Spinal cord (tissue), 9 donors: ENCODE measurements at regions not wholly inside any gene's neighbourhood (a gene's known extent, or its start where the extent isn't known, plus 50 kb on each side); places are given as distances from the start of the nearest gene placed in this dataset.
A peak's percentile ranks its signal among the peaks of the same experiment; 100 is the strongest.
"Not testable (repeated sequence)": the region's sequence is repeated elsewhere in the genome, so short reads cannot be mapped to it uniquely, and the experiment has no call there.

ENCODE experiments used
- DNase-seq, 6 donors: peaks; one replicate each; pipeline versions ENCODE4 v3.0.0 to v3.0.0-alpha.2; 2013 to 2015; ENCODE audit warnings: low spot score in 6 of 6, low read depth in 4 of 6
- H3K27ac ChIP-seq: one replicate; pipeline ENCODE4 v1.5.1; 2013; ENCODE audit warnings: low read depth, low read length, control low read depth
- H3K27me3 ChIP-seq: one replicate; pipeline ENCODE4 v1.6.1; 2013; ENCODE audit warnings: low read length; ENCODE audit not compliant: control insufficient read depth, insufficient read depth
- H3K36me3 ChIP-seq: one replicate; pipeline ENCODE4 v1.6.1; 2013; ENCODE audit warnings: low read length; ENCODE audit not compliant: control insufficient read depth, insufficient read depth
- H3K4me1 ChIP-seq: one replicate; pipeline ENCODE4 v1.6.1; 2013; ENCODE audit warnings: low read length; ENCODE audit not compliant: control insufficient read depth, insufficient read depth
- H3K4me3 ChIP-seq: one replicate; pipeline ENCODE4 v1.5.1; 2013; ENCODE audit warnings: low read depth, low read length, control low read depth
- H3K9me3 ChIP-seq: one replicate; pipeline ENCODE4 v1.6.1; 2013; ENCODE audit warnings: low read length; ENCODE audit not compliant: control insufficient read depth, insufficient read depth
- WGBS: methylation state at CpG from one replicate; pipeline ENCODE4 v1.1.5; 2013; ENCODE audit warnings: missing lambda C conversion rate; ENCODE audit not compliant: insufficient coverage; 5-methylcytosine and 5-hydroxymethylcytosine counted together
- donor health status: healthy.

DNA sequence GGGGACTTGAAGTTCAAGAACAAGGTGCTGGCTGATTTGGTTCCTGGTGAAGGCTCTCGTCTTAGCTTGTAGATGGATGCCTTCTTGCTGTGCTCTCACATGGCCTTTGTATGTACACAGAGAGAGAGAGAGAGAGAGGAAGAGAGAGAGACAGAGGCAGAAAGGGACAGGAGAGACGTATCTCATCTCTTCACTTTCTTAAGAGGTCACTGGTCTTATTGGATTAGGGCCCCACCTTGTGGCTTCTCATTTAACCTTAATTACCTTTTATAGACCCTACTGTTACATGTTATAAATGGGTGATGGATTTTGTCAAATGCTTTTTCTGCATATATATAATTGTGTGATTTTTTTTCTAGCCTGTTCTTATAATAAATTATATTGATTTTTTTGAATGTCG, 1444.2 kb downstream of the ADGRL3 start:
- peak in 2 of 6 donors; percentile 13 to 24 for DNase-seq

GRCh38 chr4:62640296-62640695, 1440.2 kb downstream of the ADGRL3 start:
- Histone ChIP-seq H3K4me1 (no peaks in the 10 kb centered on the region), H3K4me3 (no peak overlapping the region), H3K27me3 (no peaks in the 10 kb centered on the region), H3K36me3 (no peaks in the 10 kb centered on the region), H3K27ac (no peak overlapping the region), H3K9me3 (no peaks in the 10 kb centered on the region)
- DNase-seq, result no peak
- 100% methylated on average over 1 of the region's 2 CpGs for WGBS

More for the DNA sequence above, 1444.2 kb downstream of the ADGRL3 start:
- Histone ChIP-seq H3K27me3 (no peaks in the 10 kb centered on the region), H3K27ac (no peak overlapping the region), H3K4me1 (no peaks in the 10 kb centered on the region), H3K4me3 (no peak overlapping the region), H3K9me3 (no peaks in the 10 kb centered on the region), H3K36me3 (no peaks in the 10 kb centered on the region)
- WGBS, result 38% methylated on average over 1 of the region's 3 CpGs

GRCh38 chr4:62627671-62628070, 1427.5 kb downstream of the ADGRL3 start:
- Histone ChIP-seq H3K27me3 (no peaks in the 10 kb centered on the region), H3K4me1 (no peaks in the 10 kb centered on the region), H3K4me3 (no peak overlapping the region), H3K27ac (no peak overlapping the region), H3K36me3 (no peaks in the 10 kb centered on the region), H3K9me3 (peaks cover 4% of the 10 kb centered on the region)
- no CpG with 5 or more reads among the region's 2 CpGs for WGBS
- no peak for DNase-seq

DNA sequence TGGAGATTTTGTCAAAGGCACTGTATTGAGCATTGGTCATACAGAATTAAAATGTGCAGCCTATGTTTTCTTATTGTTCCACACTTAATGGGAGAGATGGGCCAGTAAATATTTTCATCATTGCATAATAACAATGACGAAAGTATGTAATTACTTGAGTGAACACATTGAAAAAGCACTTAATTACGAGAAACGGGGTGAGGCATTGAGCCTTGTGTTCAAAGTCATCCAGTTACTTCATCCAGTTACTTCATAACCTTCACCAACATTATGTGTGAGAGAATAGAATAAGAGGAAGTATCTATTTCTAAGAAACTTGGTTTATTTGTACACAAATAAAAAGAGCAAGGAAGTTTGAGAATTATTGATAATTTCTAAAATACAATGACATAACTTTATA, 1427.0 kb downstream of the ADGRL3 start:
- Histone ChIP-seq H3K27me3 (no peaks in the 10 kb centered on the region), H3K36me3 (no peaks in the 10 kb centered on the region), H3K4me3 (no peak overlapping the region), H3K27ac (no peak overlapping the region), H3K4me1 (no peaks in the 10 kb centered on the region), H3K9me3 (peaks cover 4% of the 10 kb centered on the region)
- no peak for DNase-seq
- WGBS, result no CpG with 5 or more reads among the region's 3 CpGs

DNA sequence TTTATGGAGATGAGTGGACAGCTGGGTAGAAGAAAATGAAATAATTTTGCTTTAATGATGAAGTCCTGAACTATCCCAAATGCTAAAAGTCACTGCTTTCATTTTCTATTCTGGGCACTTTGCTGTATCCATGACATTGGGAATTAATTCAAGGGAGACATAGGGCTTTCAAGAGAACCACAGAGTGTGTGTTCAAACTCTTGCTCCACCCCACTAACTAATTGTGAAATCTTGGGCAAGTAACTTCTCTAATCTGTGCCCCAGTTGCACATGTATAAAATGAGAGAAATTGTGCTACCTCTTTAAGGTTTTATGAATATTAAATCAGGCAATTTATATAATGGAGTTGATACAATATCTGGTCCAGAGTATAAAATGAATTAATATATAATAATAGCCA, 1422.0 kb downstream of the ADGRL3 start:
- Histone ChIP-seq H3K4me3 (no peak overlapping the region), H3K27me3 (no peaks in the 10 kb centered on the region), H3K4me1 (no peaks in the 10 kb centered on the region), H3K9me3 (no peaks in the 10 kb centered on the region), H3K27ac (no peak overlapping the region), H3K36me3 (no peaks in the 10 kb centered on the region)
- no peak for DNase-seq

DNA sequence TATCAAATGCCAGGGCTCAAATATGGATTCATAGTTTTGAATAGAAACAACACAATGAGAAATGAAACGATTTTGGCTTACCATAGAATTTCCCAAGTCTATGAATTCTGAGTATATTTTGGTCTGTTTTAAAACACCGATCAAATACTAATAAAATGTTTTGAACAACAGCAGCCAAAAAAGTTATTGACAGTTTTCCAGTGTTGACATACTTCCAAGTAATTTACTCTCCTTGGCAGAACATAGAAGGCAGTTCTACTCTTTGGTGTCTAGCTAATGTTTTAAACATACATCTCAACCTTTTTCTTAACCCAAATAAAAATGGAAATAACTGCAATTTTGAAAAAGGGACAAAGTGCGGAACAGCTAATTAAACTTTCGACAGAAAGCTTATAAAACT, 1419.8 kb downstream of the ADGRL3 start:
- peak in 1 of 6 donors; percentile 25 for DNase-seq

DNA sequence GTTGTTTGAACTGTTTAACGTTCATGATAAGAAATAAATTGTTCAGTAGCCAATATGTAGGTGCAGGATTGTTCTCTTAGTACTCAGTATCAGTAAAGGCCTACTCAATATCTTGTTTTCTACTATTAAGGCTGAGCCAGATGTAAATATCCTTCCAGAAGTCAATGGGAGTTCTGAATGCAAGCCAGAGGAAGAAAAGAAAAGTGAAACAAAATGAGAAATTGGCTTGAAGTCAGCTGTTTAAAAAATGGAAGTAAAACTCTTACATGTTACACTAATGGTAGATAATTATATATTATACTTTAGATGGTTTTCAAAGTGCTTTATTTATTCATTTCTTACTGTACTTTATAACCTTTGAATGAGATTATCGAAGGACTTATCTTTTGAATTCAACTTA, 1417.9 kb downstream of the ADGRL3 start:
- no CpG with 5 or more reads among the region's 2 CpGs for WGBS
- Histone ChIP-seq H3K9me3 (no peaks in the 10 kb centered on the region), H3K27me3 (no peaks in the 10 kb centered on the region), H3K27ac (no peak overlapping the region), H3K4me1 (no peaks in the 10 kb centered on the region), H3K36me3 (no peaks in the 10 kb centered on the region), H3K4me3 (no peak overlapping the region)
- DNase-seq, result no peak

More for the DNA sequence above, 1419.8 kb downstream of the ADGRL3 start:
- H3K4me1 ChIP-seq, result no peaks in the 10 kb centered on the region
- no peaks in the 10 kb centered on the region for H3K36me3 ChIP-seq
- no peak overlapping the region for H3K4me3 ChIP-seq
- H3K9me3 ChIP-seq, result no peaks in the 10 kb centered on the region
- whole genome bisulfite sequencing, result no CpG with 5 or more reads among the region's 4 CpGs
- H3K27me3 ChIP-seq, result no peaks in the 10 kb centered on the region
- no peak overlapping the region for H3K27ac ChIP-seq

GRCh38 chr4:62601737-62602136, 1401.6 kb downstream of the ADGRL3 start:
- DNase-seq, result no peak
- H3K4me1 ChIP-seq, result no peaks in the 10 kb centered on the region
- H3K27me3 ChIP-seq, result no peaks in the 10 kb centered on the region
- no peak overlapping the region for H3K27ac ChIP-seq
- no peaks in the 10 kb centered on the region for H3K9me3 ChIP-seq
- no peaks in the 10 kb centered on the region for H3K36me3 ChIP-seq
- WGBS, result no CpG with 5 or more reads among the region's 1 CpG
- H3K4me3 ChIP-seq, result no peak overlapping the region

DNA sequence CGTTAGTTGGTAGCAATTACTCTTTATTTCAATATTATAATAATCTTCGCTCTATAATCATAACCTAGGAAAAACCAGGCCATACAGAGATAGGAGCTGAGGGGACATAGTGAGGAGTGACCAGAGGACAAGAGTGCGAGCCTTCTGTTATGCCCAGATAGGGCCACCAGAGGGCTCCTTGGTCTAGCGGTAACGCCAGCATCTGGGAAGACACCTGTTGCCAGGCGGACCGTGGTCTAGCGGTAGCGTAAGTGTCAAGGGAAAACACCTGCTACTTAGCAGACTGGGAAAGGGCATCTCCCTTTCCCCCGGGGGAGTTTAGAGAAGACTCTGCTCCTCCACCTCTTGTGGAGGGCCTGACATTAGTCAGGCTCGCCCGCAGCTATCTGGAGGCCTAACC, 1395.1 kb downstream of the ADGRL3 start:
- not testable (repeated sequence) for H3K36me3 ChIP-seq, H3K4me3 ChIP-seq, H3K9me3 ChIP-seq, H3K27ac ChIP-seq, H3K4me1 ChIP-seq, H3K27me3 ChIP-seq, DNase-seq
- WGBS, result 66% methylated on average over 7 of the region's 12 CpGs

- no peaks in the 10 kb centered on the region for H3K36me3 ChIP-seq
Observed at GRCh38 chr4:62591756-62592155, 1391.6 kb downstream of the ADGRL3 start.

More at GRCh38 chr4:62591756-62592155, 1391.6 kb downstream of the ADGRL3 start:
- no peak overlapping the region for H3K27ac ChIP-seq
- no peak overlapping the region for H3K4me3 ChIP-seq
- no CpG with 5 or more reads among the region's 2 CpGs for WGBS
- no peaks in the 10 kb centered on the region for H3K4me1 ChIP-seq
- H3K9me3 ChIP-seq, result peaks cover 7% of the 10 kb centered on the region
- no peak for DNase-seq
- H3K27me3 ChIP-seq, result no peaks in the 10 kb centered on the region
